GM12874 (cell line): ENCODE measurements at regions not wholly inside any gene's neighbourhood (a gene's known extent, or its start where the extent isn't known, plus 50 kb on each side); places are given as distances from the start of the nearest gene placed in this dataset.

Experiments used
- CTCF ChIP-seq: IDR thresholded peaks from 2 replicates; pipeline ENCODE4 v1.5.1; 2011; ENCODE audit warnings: low read depth, mild to moderate bottlenecking, control low read depth, low read length, moderate library complexity; ENCODE audit not compliant: insufficient read depth

- TF ChIP-seq CTCF: no peak
Measured at GRCh38 chr13:80139196-80139595, 201.7 kb downstream of the SPRY2 start.

- no peak for TF ChIP-seq CTCF
Measured at GRCh38 chr13:80137994-80138393, 202.9 kb downstream of the SPRY2 start.

GRCh38 chr13:80134346-80134745 lies 206.6 kb downstream of the SPRY2 start:
- no peak for TF ChIP-seq CTCF

GRCh38 chr13:80133631-80134261 lies 207.2 kb downstream of the SPRY2 start:
- TF ChIP-seq CTCF: no peak

- no peak for TF ChIP-seq CTCF
Measured at GRCh38 chr13:80132741-80133601, 208.0 kb downstream of the SPRY2 start.

- TF ChIP-seq CTCF: no peak
Measured at GRCh38 chr13:80131204-80131603, 209.7 kb downstream of the SPRY2 start.

GRCh38 chr13:80126389-80127068 lies 214.4 kb downstream of the SPRY2 start:
- TF ChIP-seq CTCF: no peak
